Esophagus muscularis mucosa (tissue), 4 donors: ENCODE measurements at regions not wholly inside any gene's neighbourhood (a gene's known extent, or its start where the extent isn't known, plus 50 kb on each side); places are given as distances from the start of the nearest gene placed in this dataset.
"Not testable (repeated sequence)": the region's sequence is repeated elsewhere in the genome, so short reads cannot be mapped to it uniquely, and the experiment has no call there.

ENCODE experiments used
- DNase-seq: peaks from one replicate; pipeline ENCODE4 v3.0.0-alpha.2; 2017; ENCODE audit errors: extremely low spot score
- H3K27ac ChIP-seq, 4 donors: fragments of 200-600 bp; sonication (generic); replicated peaks in 1 of 4; 1 replicate in 3 of 4; 2 replicates in 1 of 4; pipeline ENCODE4 v1.5.1; 2016 to 2019; ENCODE audit warnings: mild to moderate bottlenecking in 1 of 4
- H3K27me3 ChIP-seq, 4 donors: fragments of 200-600 bp; sonication (generic); one replicate each; pipeline versions ENCODE4 v1.5.1 to v1.6.0; 2016 to 2019
- H3K36me3 ChIP-seq, 4 donors: fragments of 200-600 bp; sonication (generic); one replicate each; pipeline ENCODE4 v1.5.1; 2016 to 2019
- H3K4me1 ChIP-seq, 4 donors: fragments of 200-600 bp; sonication (generic); one replicate each; pipeline ENCODE4 v1.5.1; 2016 to 2019
- H3K4me3 ChIP-seq, 4 donors: fragments of 200-600 bp; sonication (generic); 1 replicate in 2 of 4; 2 replicates in 2 of 4; pipeline ENCODE4 v1.5.1; 2016 to 2019; ENCODE audit warnings: mild to moderate bottlenecking in 4 of 4, moderate library complexity in 1 of 4
- H3K9me3 ChIP-seq, 4 donors: fragments of 200-600 bp; sonication (generic); 1 replicate in 3 of 4; 2 replicates in 1 of 4; pipeline ENCODE4 v1.5.1; 2016 to 2019
- EP300 ChIP-seq: sonication (generic); formaldehyde crosslinking; IDR thresholded peaks from one replicate; pipeline ENCODE4 v1.6.1; 2017; ENCODE audit warnings: antibody characterized with exemption
- POLR2A ChIP-seq: fragments of 450-650 bp; IDR thresholded peaks from one replicate; pipeline ENCODE4 v1.6.1; 2017; ENCODE audit warnings: antibody characterized with exemption, moderate library complexity, mild to moderate bottlenecking, low read depth
- POLR2AphosphoS5 ChIP-seq, 2 donors: sonication (generic); formaldehyde crosslinking; IDR thresholded peaks; one replicate each; pipeline ENCODE4 v1.6.1; 2017; ENCODE audit warnings: antibody characterized with exemption in 2 of 2
- WGBS: methylation state at CpG from one replicate; pipeline ENCODE4 v1.1.5; 2018; 5-methylcytosine and 5-hydroxymethylcytosine counted together
- intact Hi-C: fragments of 100-400 bp; cut with DNase I; formaldehyde crosslinking; loops from one replicate; pipeline ENCODE4 v1.15.1; 2023
- TF ChIP-seq, protein P1 (sequence below), 3 experiments: fragments of 200-600 bp in 2 of 3; fragments of 450-650 bp in 1 of 3; sonication (generic) in 2 of 3; IDR thresholded peaks; one replicate each; pipeline ENCODE4 v1.5.1; 2017 to 2019; ENCODE audit warnings: antibody characterized with exemption in 3 of 3, mild to moderate bottlenecking in 2 of 3, moderate library complexity in 1 of 3

DNA sequence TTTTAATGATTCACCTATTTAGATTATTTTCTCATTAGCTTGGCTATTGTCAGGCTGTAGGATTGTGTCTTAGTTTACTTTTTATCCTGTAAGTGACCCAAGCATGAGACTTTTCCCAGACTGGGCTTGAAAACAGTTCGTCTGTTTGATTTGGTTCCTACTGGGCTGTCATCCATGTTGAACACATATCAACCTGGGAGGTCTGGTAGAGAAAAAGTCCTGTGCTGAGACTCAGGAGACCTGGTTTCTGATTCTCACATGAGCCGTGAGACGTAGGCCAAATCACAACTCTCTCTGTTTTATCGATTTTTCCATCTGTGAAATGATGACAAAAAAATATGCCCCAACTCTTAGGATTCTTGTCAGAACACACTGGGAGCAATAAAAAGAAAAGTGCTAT, 98.8 kb upstream of the GALNT15 start:
- Histone ChIP-seq H3K27me3 (no peaks in the 10 kb centered on the region), H3K36me3 (no peaks in the 10 kb centered on the region), H3K4me3 (no peak overlapping the region), H3K9me3 (no peaks in the 10 kb centered on the region), H3K27ac (no peak overlapping the region), H3K4me1 (no peaks in the 10 kb centered on the region)
- DNase-seq = no peak
- WGBS = 86% methylated on average over 4 of the region's 4 CpGs
- intact Hi-C loops = no loop called here
- no peak for TF ChIP-seq POLR2A
- no peak for TF ChIP-seq EP300
- TF ChIP-seq, protein P1, sequence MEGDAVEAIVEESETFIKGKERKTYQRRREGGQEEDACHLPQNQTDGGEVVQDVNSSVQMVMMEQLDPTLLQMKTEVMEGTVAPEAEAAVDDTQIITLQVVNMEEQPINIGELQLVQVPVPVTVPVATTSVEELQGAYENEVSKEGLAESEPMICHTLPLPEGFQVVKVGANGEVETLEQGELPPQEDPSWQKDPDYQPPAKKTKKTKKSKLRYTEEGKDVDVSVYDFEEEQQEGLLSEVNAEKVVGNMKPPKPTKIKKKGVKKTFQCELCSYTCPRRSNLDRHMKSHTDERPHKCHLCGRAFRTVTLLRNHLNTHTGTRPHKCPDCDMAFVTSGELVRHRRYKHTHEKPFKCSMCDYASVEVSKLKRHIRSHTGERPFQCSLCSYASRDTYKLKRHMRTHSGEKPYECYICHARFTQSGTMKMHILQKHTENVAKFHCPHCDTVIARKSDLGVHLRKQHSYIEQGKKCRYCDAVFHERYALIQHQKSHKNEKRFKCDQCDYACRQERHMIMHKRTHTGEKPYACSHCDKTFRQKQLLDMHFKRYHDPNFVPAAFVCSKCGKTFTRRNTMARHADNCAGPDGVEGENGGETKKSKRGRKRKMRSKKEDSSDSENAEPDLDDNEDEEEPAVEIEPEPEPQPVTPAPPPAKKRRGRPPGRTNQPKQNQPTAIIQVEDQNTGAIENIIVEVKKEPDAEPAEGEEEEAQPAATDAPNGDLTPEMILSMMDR (IDR thresholded peaks at IDR 0.05) = no peak
- no peak for TF ChIP-seq POLR2AphosphoS5 (IDR thresholded peaks at IDR 0.05)

DNA sequence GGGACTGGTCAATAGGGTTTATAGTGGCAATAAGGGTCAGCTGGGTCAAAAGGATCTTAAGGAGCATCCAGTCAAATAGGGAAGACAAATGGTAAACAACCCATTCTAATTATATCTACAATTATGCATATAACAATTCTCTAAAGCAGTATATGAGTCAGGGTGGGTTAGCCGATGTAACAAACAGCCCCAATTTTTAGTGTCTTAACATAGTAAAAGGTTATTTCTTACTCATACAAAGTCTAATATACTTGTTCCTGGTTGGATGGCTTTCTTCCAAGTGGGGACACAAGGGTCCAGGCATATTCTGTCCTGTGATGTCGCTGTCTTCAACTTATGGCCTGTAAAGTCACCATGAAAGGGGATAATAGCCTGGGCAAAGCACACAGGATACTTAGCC, 97.9 kb upstream of the GALNT15 start:
- TF ChIP-seq POLR2A (no peak), POLR2AphosphoS5 (IDR thresholded peaks at IDR 0.05) (no peak), EP300 (no peak)
- TF ChIP-seq, protein P1 (IDR thresholded peaks at IDR 0.05) = no peak

DNA sequence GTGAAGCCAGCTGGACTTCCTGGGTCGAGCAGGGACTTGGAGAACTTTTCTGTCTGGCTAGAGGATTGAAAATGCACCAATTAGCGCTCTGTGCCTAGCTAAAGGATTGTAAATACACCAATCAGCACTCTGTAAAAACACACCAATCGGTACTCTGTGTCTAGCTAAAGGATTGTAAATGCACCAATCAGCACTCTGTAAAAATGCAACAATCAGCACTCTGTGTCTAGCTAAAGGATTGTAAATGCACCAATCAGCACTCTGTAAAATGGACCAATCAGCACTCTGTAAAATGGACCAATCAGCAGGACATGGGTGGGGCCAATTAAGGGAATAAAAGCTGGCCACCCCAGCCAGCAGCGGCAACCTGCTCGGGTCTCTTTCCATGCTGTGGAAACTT, 97.3 kb upstream of the GALNT15 start:
- H3K4me3 ChIP-seq, H3K27me3 ChIP-seq, H3K4me1 ChIP-seq, DNase-seq, H3K36me3 ChIP-seq, H3K27ac ChIP-seq, H3K9me3 ChIP-seq, intact Hi-C loops: not testable (repeated sequence)
- 90% methylated on average over 5 of the region's 5 CpGs for WGBS

More for the DNA sequence above, 97.9 kb upstream of the GALNT15 start:
- H3K27me3 ChIP-seq = no peaks in the 10 kb centered on the region
- intact Hi-C loops = no loop called here
- 67% methylated on average over 2 of the region's 2 CpGs for WGBS
- H3K4me1 ChIP-seq = no peaks in the 10 kb centered on the region
- no peak overlapping the region for H3K4me3 ChIP-seq
- H3K36me3 ChIP-seq = no peaks in the 10 kb centered on the region
- DNase-seq = no peak
- H3K27ac ChIP-seq = no peak overlapping the region
- H3K9me3 ChIP-seq = peaks cover 0 to 2% (median 0%) of the 10 kb centered on the region in 4 donors

GRCh38 chr3:16077681-16078080, 96.8 kb upstream of the GALNT15 start:
- H3K27ac ChIP-seq, H3K36me3 ChIP-seq, H3K27me3 ChIP-seq, H3K4me1 ChIP-seq, intact Hi-C loops, H3K9me3 ChIP-seq, DNase-seq, H3K4me3 ChIP-seq: not testable (repeated sequence)
- 79% methylated on average over 8 of the region's 8 CpGs for WGBS

- 81% methylated on average over 2 of the region's 2 CpGs for WGBS
Observed at GRCh38 chr3:16079519-16079918, 95.0 kb upstream of the GALNT15 start.

GRCh38 chr3:16081661-16082060, 92.8 kb upstream of the GALNT15 start:
- 88% methylated on average over 3 of the region's 3 CpGs for WGBS

More at GRCh38 chr3:16079519-16079918, 95.0 kb upstream of the GALNT15 start:
- DNase-seq = no peak
- TF ChIP-seq POLR2A (no peak), EP300 (no peak), POLR2AphosphoS5 (IDR thresholded peaks at IDR 0.05) (no peak)
- TF ChIP-seq, protein P1 (IDR thresholded peaks at IDR 0.05) = no peak
- H3K4me3 ChIP-seq = no peak overlapping the region
- H3K36me3 ChIP-seq = no peaks in the 10 kb centered on the region
- H3K27me3 ChIP-seq = no peaks in the 10 kb centered on the region
- no peaks in the 10 kb centered on the region for H3K4me1 ChIP-seq
- no peak overlapping the region for H3K27ac ChIP-seq
- intact Hi-C loops = no loop called here
- peaks cover 0 to 7% (median 2%) of the 10 kb centered on the region in 4 donors for H3K9me3 ChIP-seq

More at GRCh38 chr3:16081661-16082060, 92.8 kb upstream of the GALNT15 start:
- Histone ChIP-seq H3K4me3 (no peak overlapping the region), H3K36me3 (no peaks in the 10 kb centered on the region), H3K27me3 (no peaks in the 10 kb centered on the region), H3K27ac (no peak overlapping the region), H3K9me3 (peaks cover 0 to 7% (median 2%) of the 10 kb centered on the region in 4 donors), H3K4me1 (peaks cover 16 to 18% (median 16%) of the 10 kb centered on the region in 4 donors)
- intact Hi-C loops = no loop called here
- no peak for DNase-seq
- no peak for TF ChIP-seq EP300
- TF ChIP-seq, protein P1 (IDR thresholded peaks at IDR 0.05) = no peak
- no peak for TF ChIP-seq POLR2A
- no peak for TF ChIP-seq POLR2AphosphoS5 (IDR thresholded peaks at IDR 0.05)
